NCI-H774 (cell line): ENCODE measurements at regions not wholly inside any gene's neighbourhood (a gene's known extent, or its start where the extent isn't known, plus 50 kb on each side); places are given as distances from the start of the nearest gene placed in this dataset.

Experiments used
- DNase-seq: peaks from one replicate; lab custom pipeline; 2025; lab: John Stamatoyannopoulos, UW

- DNase-seq, result no peak
These were observed 883.5 kb upstream of the ADGRL2 start for GRCh38 chr1:80917225-80917624.

GRCh38 chr1:80915491-80915890 is 885.2 kb upstream of the ADGRL2 start:
- no peak for DNase-seq

- no peak for DNase-seq
These were observed 890.3 kb upstream of the ADGRL2 start for GRCh38 chr1:80910426-80910825.

GRCh38 chr1:80909172-80909784 is 891.5 kb upstream of the ADGRL2 start:
- no peak for DNase-seq

GRCh38 chr1:80896781-80897356 is 903.9 kb upstream of the ADGRL2 start:
- DNase-seq, result no peak

- no peak for DNase-seq
These were observed 905.8 kb upstream of the ADGRL2 start for GRCh38 chr1:80894921-80895320.

GRCh38 chr1:80893115-80893514 is 907.6 kb upstream of the ADGRL2 start:
- DNase-seq, result no peak

GRCh38 chr1:80892539-80892938 is 908.2 kb upstream of the ADGRL2 start:
- no peak for DNase-seq

- DNase-seq, result no peak
These were observed 908.9 kb upstream of the ADGRL2 start for GRCh38 chr1:80891871-80892270.

GRCh38 chr1:80882553-80882952 is 918.2 kb upstream of the ADGRL2 start:
- DNase-seq, result no peak

- DNase-seq, result no peak
These were observed 922.4 kb upstream of the ADGRL2 start for GRCh38 chr1:80878343-80878742.

- DNase-seq, result no peak
These were observed 924.7 kb upstream of the ADGRL2 start for GRCh38 chr1:80876035-80876434.

GRCh38 chr1:80869299-80869698 is 931.4 kb upstream of the ADGRL2 start:
- no peak for DNase-seq

GRCh38 chr1:80847904-80848303 is 952.8 kb upstream of the ADGRL2 start:
- no peak for DNase-seq

GRCh38 chr1:80846966-80847365 is 953.8 kb upstream of the ADGRL2 start:
- DNase-seq, result no peak

GRCh38 chr1:80842796-80843195 is 957.9 kb upstream of the ADGRL2 start:
- no peak for DNase-seq

GRCh38 chr1:80841261-80841660 is 959.5 kb upstream of the ADGRL2 start:
- no peak for DNase-seq

- DNase-seq, result no peak
These were observed 963.7 kb upstream of the ADGRL2 start for GRCh38 chr1:80837066-80837465.

GRCh38 chr1:80836505-80836904 is 964.2 kb upstream of the ADGRL2 start:
- no peak for DNase-seq

GRCh38 chr1:80827666-80828065 is 973.1 kb upstream of the ADGRL2 start:
- no peak for DNase-seq

GRCh38 chr1:80825067-80825466 is 975.7 kb upstream of the ADGRL2 start:
- DNase-seq, result no peak

- no peak for DNase-seq
These were observed 982.5 kb upstream of the ADGRL2 start for GRCh38 chr1:80818211-80818610.

GRCh38 chr1:80807981-80808380 is 992.8 kb upstream of the ADGRL2 start:
- DNase-seq, result no peak

GRCh38 chr1:80806431-80806830 is 994.3 kb upstream of the ADGRL2 start:
- DNase-seq, result no peak
